ENCODE measurements at regions not wholly inside any gene's neighbourhood (a gene's known extent, or its start where the extent isn't known, plus 50 kb on each side); places are given as distances from the start of the nearest gene placed in this dataset.

GRCh38 chr9:27802418-27802817, 229.1 kb upstream of the C9orf72 start:
- Histone ChIP-seq H3K79me2 (ENCODE audit: control insufficient read depth, insufficient read depth, low read length) (no peaks in the 10 kb centered on the region), H3K36me3 (ENCODE audit: control insufficient read depth in 2 of 2, insufficient read depth in 2 of 2, low read length in 1 of 2) (no peaks in the 10 kb centered on the region), H3K9ac (ENCODE audit: control insufficient read depth, insufficient read depth, low read length) (no peak overlapping the region), H3K4me1 (ENCODE audit: control insufficient read depth, insufficient read depth, low read length) (no peaks in the 10 kb centered on the region), H3K4me2 (ENCODE audit: control insufficient read depth, insufficient read depth) (no peak overlapping the region), H3K27ac (ENCODE audit: control insufficient read depth, insufficient read depth) (no peak overlapping the region), H4K20me1 (ENCODE audit: control insufficient read depth, insufficient read depth) (no peaks in the 10 kb centered on the region), H3K9me3 (replicated peaks; ENCODE audit: control insufficient read depth, insufficient read depth, low read length) (no peaks in the 10 kb centered on the region), H3K4me3 (no peak overlapping the region), H2AFZ (ENCODE audit: control insufficient read depth, low read depth, low read length) (no peak overlapping the region), H3K27me3 (replicated peaks in 1 of 2; ENCODE audit: control insufficient read depth in 2 of 2, insufficient read depth in 2 of 2, low read length in 1 of 2) (no peaks in the 10 kb centered on the region)
- intact Hi-C loops (cut with micrococcal nuclease; ENCODE audit: unreplicated experiment): no loop called here
- FAIRE-seq: no peak
- 11% methylated on average over 3 of the region's 3 CpGs for WGBS (ENCODE audit: insufficient coverage, insufficient replicate concordance, low lambda C conversion rate, missing lambda C conversion rate)
- DNase-seq (ENCODE audit: low read depth, low spot score): no peak
- no TSS peak for BruUV-seq (replicated peaks)
- CTCF ChIA-PET: interaction anchor here (1.1 to 1.4 kb wide), 2 partner anchors 10 to 39 kb away, joined by 3 to 4 read pairs; no protein-coding TSS in a partner anchor
- TF ChIP-seq USF1 (IDR thresholded peaks at IDR 0.05; ENCODE audit: borderline replicate concordance, extremely low read length, insufficient read depth, low read depth, low read length) (no peak), ASH2L (IDR thresholded peaks at IDR 0.05; ENCODE audit: borderline replicate concordance, low read depth) (no peak), CTCF (IDR thresholded peaks at IDR 0.05 in 2 of 3, conservative IDR thresholded peaks at IDR 0.05 in 1 of 3; ENCODE audit: control insufficient read depth in 2 of 3, extremely low read depth in 1 of 3, insufficient read depth in 1 of 3, low read depth in 3 of 3, low read length in 3 of 3) (no peak), RFX5 (IDR thresholded peaks at IDR 0.05; ENCODE audit: low read depth, low read length) (no peak), NFIC (IDR thresholded peaks at IDR 0.05; ENCODE audit: low read depth, low read length) (no peak), ZNF622 (IDR thresholded peaks at IDR 0.05) (no peak), SMAD1 (IDR thresholded peaks at IDR 0.05; ENCODE audit: low read depth, partially characterized antibody) (no peak), PBX3 (IDR thresholded peaks at IDR 0.05; ENCODE audit: insufficient replicate concordance, low read depth, low read length) (no peak), ATF3 (IDR thresholded peaks at IDR 0.05; ENCODE audit: borderline replicate concordance, extremely low read depth, low read depth, low read length) (no peak)
- SMC1A ChIA-PET (ENCODE audit: uncharacterized antibody, unreplicated experiment): interaction anchor here (0.7 to 7.7 kb wide), 7 partner anchors 9 to 35 kb away, joined by 3 to 54 read pairs (median 4); no protein-coding TSS in a partner anchor
- no peak for ATAC-seq
- in situ Hi-C loops (cut with MboI): no loop called here
- RAD21 ChIA-PET (ENCODE audit: unreplicated experiment): interaction anchor here (1.0 to 1.5 kb wide), 2 partner anchors 37 to 39 kb away, joined by 3 read pairs; no protein-coding TSS in a partner anchor
- POLR2A ChIA-PET: interaction anchor here (1.1 to 1.8 kb wide), 3 partner anchors 9 to 27 kb away, joined by 3 to 8 read pairs (median 3); no protein-coding TSS in a partner anchor
